HepG2 (cell line): ENCODE measurements at regions not wholly inside any gene's neighbourhood (a gene's known extent, or its start where the extent isn't known, plus 50 kb on each side); places are given as distances from the start of the nearest gene placed in this dataset.

Experiments used
- CTCF ChIP-seq: sonication (generic); formaldehyde crosslinking; IDR thresholded peaks from 2 replicates; pipeline ENCODE4 v1.5.0; 2020; ENCODE audit warnings: mild to moderate bottlenecking, missing genetic modification reagents, moderate library complexity
- DPF2 ChIP-seq: sonication (generic); formaldehyde crosslinking; IDR thresholded peaks from 2 replicates; pipeline ENCODE4 v1.4.0; 2020; ENCODE audit warnings: mild to moderate bottlenecking, low read depth, missing genetic modification reagents, borderline replicate concordance
- JUND ChIP-seq: sonication (generic); formaldehyde crosslinking; IDR thresholded peaks from 2 replicates; pipeline ENCODE4 v1.8.0; 2022; ENCODE audit warnings: mild to moderate bottlenecking, missing genetic modification reagents
- NFATC3 ChIP-seq: sonication (generic); formaldehyde crosslinking; IDR thresholded peaks from 2 replicates; pipeline ENCODE4 v1.5.1; 2020; ENCODE audit warnings: mild to moderate bottlenecking, missing genetic modification reagents
- NFYB ChIP-seq: sonication (generic); formaldehyde crosslinking; IDR thresholded peaks from 2 replicates; pipeline ENCODE4 v1.4.0; 2020; ENCODE audit warnings: missing genetic modification reagents
- PHF8 ChIP-seq: sonication (generic); formaldehyde crosslinking; IDR thresholded peaks from 2 replicates; pipeline ENCODE4 v1.5.0; 2020; ENCODE audit warnings: missing genetic modification reagents
- TAF1 ChIP-seq: sonication (generic); formaldehyde crosslinking; IDR thresholded peaks from 2 replicates; pipeline ENCODE4 v1.4.0; 2020; ENCODE audit warnings: missing genetic modification reagents
- ZFP90 ChIP-seq: sonication (generic); formaldehyde crosslinking; IDR thresholded peaks from 2 replicates; pipeline ENCODE4 v1.8.0; 2022; ENCODE audit warnings: missing genetic modification reagents, mild to moderate bottlenecking, inconsistent platforms, borderline replicate concordance
- ZNF10 ChIP-seq: sonication (generic); formaldehyde crosslinking; IDR thresholded peaks from 2 replicates; pipeline ENCODE4 v1.4.0; 2020; ENCODE audit warnings: mild to moderate bottlenecking, low read depth, missing genetic modification reagents, borderline replicate concordance
- ZNF605 ChIP-seq: sonication (generic); formaldehyde crosslinking; IDR thresholded peaks from 2 replicates; pipeline ENCODE4 v1.8.0; 2022; ENCODE audit warnings: mild to moderate bottlenecking, missing genetic modification reagents
- ZSCAN20 ChIP-seq: sonication (generic); formaldehyde crosslinking; IDR thresholded peaks from 2 replicates; pipeline ENCODE4 v1.4.0; 2020; ENCODE audit warnings: missing genetic modification reagents, mild to moderate bottlenecking, borderline replicate concordance
- TF ChIP-seq, protein P1 (sequence below): IDR thresholded peaks from 2 replicates; pipeline ENCODE4 v1.6.1; 2016
- TF ChIP-seq, protein P2 (sequence below): sonication (generic); formaldehyde crosslinking; IDR thresholded peaks from 2 replicates; pipeline ENCODE4 v1.5.0; 2020; ENCODE audit warnings: mild to moderate bottlenecking, missing genetic modification reagents, borderline replicate concordance

- no peak for TF ChIP-seq CTCF (CRISPR knock-in tag)
- TF ChIP-seq NFYB (CRISPR knock-in tag) = no peak
- no peak for TF ChIP-seq TAF1 (CRISPR knock-in tag)
- no peak for TF ChIP-seq ZSCAN20 (CRISPR knock-in tag)
- no peak for TF ChIP-seq PHF8 (CRISPR knock-in tag)
- no peak for TF ChIP-seq JUND
- TF ChIP-seq, protein P1, sequence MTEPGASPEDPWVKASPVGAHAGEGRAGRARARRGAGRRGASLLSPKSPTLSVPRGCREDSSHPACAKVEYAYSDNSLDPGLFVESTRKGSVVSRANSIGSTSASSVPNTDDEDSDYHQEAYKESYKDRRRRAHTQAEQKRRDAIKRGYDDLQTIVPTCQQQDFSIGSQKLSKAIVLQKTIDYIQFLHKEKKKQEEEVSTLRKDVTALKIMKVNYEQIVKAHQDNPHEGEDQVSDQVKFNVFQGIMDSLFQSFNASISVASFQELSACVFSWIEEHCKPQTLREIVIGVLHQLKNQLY (CRISPR knock-in tag) = no peak
- TF ChIP-seq DPF2 (CRISPR knock-in tag) = no peak
- TF ChIP-seq ZNF605 (CRISPR knock-in tag) = no peak
- TF ChIP-seq, protein P2, sequence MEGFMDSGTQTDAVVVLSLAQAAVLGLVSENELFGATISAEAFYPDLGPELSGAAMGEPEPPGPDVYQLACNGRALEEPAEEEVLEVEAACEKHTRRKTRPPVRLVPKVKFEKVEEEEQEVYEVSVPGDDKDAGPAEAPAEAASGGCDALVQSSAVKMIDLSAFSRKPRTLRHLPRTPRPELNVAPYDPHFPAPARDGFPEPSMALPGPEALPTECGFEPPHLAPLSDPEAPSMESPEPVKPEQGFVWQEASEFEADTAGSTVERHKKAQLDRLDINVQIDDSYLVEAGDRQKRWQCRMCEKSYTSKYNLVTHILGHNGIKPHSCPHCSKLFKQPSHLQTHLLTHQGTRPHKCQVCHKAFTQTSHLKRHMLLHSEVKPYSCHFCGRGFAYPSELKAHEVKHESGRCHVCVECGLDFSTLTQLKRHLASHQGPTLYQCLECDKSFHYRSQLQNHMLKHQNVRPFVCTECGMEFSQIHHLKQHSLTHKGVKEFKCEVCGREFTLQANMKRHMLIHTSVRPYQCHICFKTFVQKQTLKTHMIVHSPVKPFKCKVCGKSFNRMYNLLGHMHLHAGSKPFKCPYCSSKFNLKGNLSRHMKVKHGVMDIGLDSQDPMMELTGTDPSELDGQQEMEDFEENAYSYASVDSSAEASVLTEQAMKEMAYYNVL (CRISPR knock-in tag) = no peak
- TF ChIP-seq NFATC3 (CRISPR knock-in tag) = no peak
- no peak for TF ChIP-seq ZFP90 (CRISPR knock-in tag)
- TF ChIP-seq ZNF10 (CRISPR knock-in tag) = no peak
These were observed 823.3 kb upstream of the NUDT12 start for GRCh38 chr5:104385906-104386305.
